ENCODE measurements at regions not wholly inside any gene's neighbourhood (a gene's known extent, or its start where the extent isn't known, plus 50 kb on each side); places are given as distances from the start of the nearest gene placed in this dataset.

DNA sequence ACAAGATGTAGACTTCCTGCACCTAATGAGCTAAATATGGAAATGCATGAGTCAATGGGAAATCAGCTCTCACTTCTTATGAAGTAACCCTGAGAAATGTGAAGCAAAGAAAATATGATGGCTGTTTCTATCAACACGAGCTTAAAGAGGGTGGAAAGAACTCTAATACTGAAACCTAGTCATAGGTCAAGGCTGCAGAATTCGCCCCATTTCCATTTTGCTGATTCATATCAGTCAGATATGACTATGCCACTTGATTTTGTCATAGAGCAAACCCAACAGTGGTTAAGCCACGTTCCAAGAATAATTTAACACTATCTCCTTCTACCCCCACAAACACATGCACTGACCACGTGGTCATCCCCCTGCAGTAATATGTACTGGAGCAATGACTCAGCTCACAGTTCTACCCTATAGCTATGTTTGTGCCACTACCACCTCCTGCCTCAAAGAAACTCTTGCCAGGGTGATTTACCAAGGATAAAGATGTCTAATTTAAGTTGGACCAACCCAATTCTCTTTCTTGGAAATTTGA is 157.5 kb downstream of the TMTC3 start:
- no peak for TF ChIP-seq BCL11A (tag by site-specific recombination; IDR thresholded peaks at IDR 0.05; ENCODE audit: low read depth)
- TF ChIP-seq, protein P1, sequence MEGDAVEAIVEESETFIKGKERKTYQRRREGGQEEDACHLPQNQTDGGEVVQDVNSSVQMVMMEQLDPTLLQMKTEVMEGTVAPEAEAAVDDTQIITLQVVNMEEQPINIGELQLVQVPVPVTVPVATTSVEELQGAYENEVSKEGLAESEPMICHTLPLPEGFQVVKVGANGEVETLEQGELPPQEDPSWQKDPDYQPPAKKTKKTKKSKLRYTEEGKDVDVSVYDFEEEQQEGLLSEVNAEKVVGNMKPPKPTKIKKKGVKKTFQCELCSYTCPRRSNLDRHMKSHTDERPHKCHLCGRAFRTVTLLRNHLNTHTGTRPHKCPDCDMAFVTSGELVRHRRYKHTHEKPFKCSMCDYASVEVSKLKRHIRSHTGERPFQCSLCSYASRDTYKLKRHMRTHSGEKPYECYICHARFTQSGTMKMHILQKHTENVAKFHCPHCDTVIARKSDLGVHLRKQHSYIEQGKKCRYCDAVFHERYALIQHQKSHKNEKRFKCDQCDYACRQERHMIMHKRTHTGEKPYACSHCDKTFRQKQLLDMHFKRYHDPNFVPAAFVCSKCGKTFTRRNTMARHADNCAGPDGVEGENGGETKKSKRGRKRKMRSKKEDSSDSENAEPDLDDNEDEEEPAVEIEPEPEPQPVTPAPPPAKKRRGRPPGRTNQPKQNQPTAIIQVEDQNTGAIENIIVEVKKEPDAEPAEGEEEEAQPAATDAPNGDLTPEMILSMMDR (tag by site-specific recombination; IDR thresholded peaks at IDR 0.05) = no peak
- no peak for TF ChIP-seq ZNF658 (tag by site-specific recombination; IDR thresholded peaks at IDR 0.05)
- TF ChIP-seq, protein P2, sequence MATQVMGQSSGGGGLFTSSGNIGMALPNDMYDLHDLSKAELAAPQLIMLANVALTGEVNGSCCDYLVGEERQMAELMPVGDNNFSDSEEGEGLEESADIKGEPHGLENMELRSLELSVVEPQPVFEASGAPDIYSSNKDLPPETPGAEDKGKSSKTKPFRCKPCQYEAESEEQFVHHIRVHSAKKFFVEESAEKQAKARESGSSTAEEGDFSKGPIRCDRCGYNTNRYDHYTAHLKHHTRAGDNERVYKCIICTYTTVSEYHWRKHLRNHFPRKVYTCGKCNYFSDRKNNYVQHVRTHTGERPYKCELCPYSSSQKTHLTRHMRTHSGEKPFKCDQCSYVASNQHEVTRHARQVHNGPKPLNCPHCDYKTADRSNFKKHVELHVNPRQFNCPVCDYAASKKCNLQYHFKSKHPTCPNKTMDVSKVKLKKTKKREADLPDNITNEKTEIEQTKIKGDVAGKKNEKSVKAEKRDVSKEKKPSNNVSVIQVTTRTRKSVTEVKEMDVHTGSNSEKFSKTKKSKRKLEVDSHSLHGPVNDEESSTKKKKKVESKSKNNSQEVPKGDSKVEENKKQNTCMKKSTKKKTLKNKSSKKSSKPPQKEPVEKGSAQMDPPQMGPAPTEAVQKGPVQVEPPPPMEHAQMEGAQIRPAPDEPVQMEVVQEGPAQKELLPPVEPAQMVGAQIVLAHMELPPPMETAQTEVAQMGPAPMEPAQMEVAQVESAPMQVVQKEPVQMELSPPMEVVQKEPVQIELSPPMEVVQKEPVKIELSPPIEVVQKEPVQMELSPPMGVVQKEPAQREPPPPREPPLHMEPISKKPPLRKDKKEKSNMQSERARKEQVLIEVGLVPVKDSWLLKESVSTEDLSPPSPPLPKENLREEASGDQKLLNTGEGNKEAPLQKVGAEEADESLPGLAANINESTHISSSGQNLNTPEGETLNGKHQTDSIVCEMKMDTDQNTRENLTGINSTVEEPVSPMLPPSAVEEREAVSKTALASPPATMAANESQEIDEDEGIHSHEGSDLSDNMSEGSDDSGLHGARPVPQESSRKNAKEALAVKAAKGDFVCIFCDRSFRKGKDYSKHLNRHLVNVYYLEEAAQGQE (tag by site-specific recombination; IDR thresholded peaks at IDR 0.05) = no peak
- TF ChIP-seq ZNF768 (tag by site-specific recombination; IDR thresholded peaks at IDR 0.05) = no peak
- no peak for TF ChIP-seq ZBTB21 (tag by site-specific recombination; IDR thresholded peaks at IDR 0.05)
- TF ChIP-seq ZNF677 (tag by site-specific recombination; IDR thresholded peaks at IDR 0.05) = no peak
- TF ChIP-seq ZBTB8A (tag by site-specific recombination; IDR thresholded peaks at IDR 0.05) = no peak
- no peak for TF ChIP-seq ZNF121 (tag by site-specific recombination; IDR thresholded peaks at IDR 0.05)
